IMR-90 (cell line): ENCODE measurements at regions not wholly inside any gene's neighbourhood (a gene's known extent, or its start where the extent isn't known, plus 50 kb on each side); places are given as distances from the start of the nearest gene placed in this dataset.

Experiments
- ATAC-seq: fragments of 200-7000 bp; cut with Tn5 transposase; 2 replicates; pipeline ENCODE4 v1.9.1; 2020; ENCODE audit warnings: low read depth, mild to moderate bottlenecking, moderate library complexity
- BruUV-seq: library from RNA; stranded (reverse); fragments of 400-500 nt; replicated peaks from 2 replicates; lab custom pipeline; 2021; lab: Mats Ljungman, UMichigan
- CTCF ChIA-PET: fragments of 300-600 bp; formaldehyde crosslinking; extraction: SDS; loops from one replicate; lab custom pipeline; 2021; ENCODE audit warnings: antibody characterized with exemption; lab: Yijun Ruan, JAX
- POLR2A ChIA-PET: fragments of 300-600 bp; sonication (Branson Sonifier 250); formaldehyde crosslinking; loops from one replicate; lab custom pipeline; 2022; ENCODE audit warnings: antibody characterized with exemption; ENCODE audit not compliant: unreplicated experiment; lab: Charles Lee
- DNase-seq: peaks from one replicate; pipeline ENCODE4 v3.0.0; 2013
- H2AFZ ChIP-seq: replicated peaks from 2 replicates; pipeline ENCODE3; 2013; ENCODE audit warnings: low read length, mild to moderate bottlenecking; ENCODE audit not compliant: poor library complexity
- H2AK5ac ChIP-seq: 2 replicates; pipeline ENCODE4 v1.6.1; 2013; ENCODE audit warnings: low read depth, low read length, inconsistent platforms
- H2AK9ac ChIP-seq: replicated peaks from 2 replicates; pipeline ENCODE3; 2013; ENCODE audit warnings: mild to moderate bottlenecking, low read depth, low read length, moderate library complexity; ENCODE audit not compliant: poor library complexity
- H2BK120ac ChIP-seq: 2 replicates; pipeline ENCODE4 v1.6.1; 2013; ENCODE audit warnings: low read depth, low read length, inconsistent platforms
- H2BK15ac ChIP-seq: 3 replicates; pipeline ENCODE4 v1.6.1; 2013; ENCODE audit warnings: low read depth, low read length, inconsistent platforms
- H2BK20ac ChIP-seq: 2 replicates; pipeline ENCODE4 v1.6.1; 2013; ENCODE audit warnings: low read depth, mild to moderate bottlenecking, inconsistent platforms, low read length, moderate library complexity
- H2BK5ac ChIP-seq: 2 replicates; pipeline ENCODE4 v1.6.1; 2013; ENCODE audit warnings: mild to moderate bottlenecking, low read depth, low read length, inconsistent platforms; ENCODE audit not compliant: poor library complexity, severe bottlenecking
- H3K14ac ChIP-seq: replicated peaks from 2 replicates; pipeline ENCODE4 v1.6.1; 2013; ENCODE audit warnings: low read depth, low read length, inconsistent platforms
- H3K18ac ChIP-seq: 2 replicates; pipeline ENCODE4 v1.6.1; 2013; ENCODE audit warnings: low read depth, low read length, control low read depth
- H3K23ac ChIP-seq: 2 replicates; pipeline ENCODE4 v1.6.1; 2013; ENCODE audit warnings: low read depth, low read length, inconsistent platforms
- H3K27ac ChIP-seq: 2 replicates; pipeline ENCODE4 v1.5.1; 2013; ENCODE audit warnings: mild to moderate bottlenecking, control low read depth, low read length; ENCODE audit not compliant: insufficient read depth
- H3K27me3 ChIP-seq: 2 replicates; pipeline ENCODE4 v1.6.1; 2013; ENCODE audit warnings: low read length; ENCODE audit not compliant: control insufficient read depth, insufficient read depth
- H3K36me3 ChIP-seq: 2 replicates; pipeline ENCODE4 v1.6.1; 2013; ENCODE audit warnings: low read length, mixed read lengths; ENCODE audit not compliant: control insufficient read depth, insufficient read depth
- H3K4ac ChIP-seq: 2 replicates; pipeline ENCODE4 v1.6.1; 2013; ENCODE audit warnings: low read depth, low read length, inconsistent platforms
- H3K4me1 ChIP-seq: 2 replicates; pipeline ENCODE4 v1.6.1; 2013; ENCODE audit warnings: low read length, mixed read lengths; ENCODE audit not compliant: control insufficient read depth, insufficient read depth
- H3K4me2 ChIP-seq: 2 replicates; pipeline ENCODE4 v1.6.1; 2013; ENCODE audit warnings: low read depth, mild to moderate bottlenecking, control low read depth, low read length, moderate library complexity
- H3K4me3 ChIP-seq: 2 replicates; pipeline ENCODE4 v1.5.1; 2013; ENCODE audit warnings: low read depth, mild to moderate bottlenecking, control low read depth, low read length, moderate library complexity; ENCODE audit not compliant: insufficient read depth
- H3K56ac ChIP-seq: 2 replicates; pipeline ENCODE4 v1.6.1; 2013; ENCODE audit warnings: low read length, inconsistent platforms; ENCODE audit not compliant: insufficient read depth; ENCODE audit errors: extremely low read depth
- H3K79me1 ChIP-seq, 2 experiments: 2 replicates each; pipeline ENCODE4 v1.6.1; 2013; ENCODE audit warnings: low read length in 2 of 2, inconsistent platforms in 1 of 2, low read depth in 1 of 2
- H3K9ac ChIP-seq: 2 replicates; pipeline ENCODE4 v1.6.1; 2013; ENCODE audit warnings: low read depth, low read length, control low read depth
- H3K9me1 ChIP-seq: 2 replicates; pipeline ENCODE4 v1.6.1; 2013; ENCODE audit warnings: low read length, inconsistent platforms; ENCODE audit not compliant: insufficient read depth
- H3K9me3 ChIP-seq: 2 replicates; pipeline ENCODE4 v1.6.1; 2013; ENCODE audit warnings: low read length; ENCODE audit not compliant: control insufficient read depth, insufficient read depth
- H4K20me1 ChIP-seq: 2 replicates; pipeline ENCODE4 v1.6.1; 2013; ENCODE audit warnings: low read length, inconsistent platforms; ENCODE audit not compliant: insufficient read depth
- H4K5ac ChIP-seq: 2 replicates; pipeline ENCODE4 v1.6.1; 2013; ENCODE audit warnings: mild to moderate bottlenecking, low read depth, low read length, control low read depth
- H4K8ac ChIP-seq, 2 experiments: 2 replicates each; pipeline ENCODE4 v1.6.1; 2013; ENCODE audit warnings: low read depth in 2 of 2, low read length in 2 of 2, control low read depth in 1 of 2, inconsistent platforms in 1 of 2
- H4K91ac ChIP-seq: 2 replicates; pipeline ENCODE4 v1.6.1; 2013; ENCODE audit warnings: low read depth, low read length, inconsistent platforms; ENCODE audit not compliant: insufficient read depth
- CEBPB ChIP-seq: IDR thresholded peaks from 2 replicates; pipeline ENCODE4 v1.6.1; 2012; ENCODE audit warnings: low read depth, low read length, improper control_type of control experiment
- FOS ChIP-seq: fragments of 150-350 bp; IDR thresholded peaks from 2 replicates; pipeline ENCODE4 v1.6.1; 2016; ENCODE audit warnings: low read depth, low read length
- NFE2L2 ChIP-seq: fragments of 150-350 bp; IDR thresholded peaks from 2 replicates; pipeline ENCODE4 v1.6.1; 2016; ENCODE audit warnings: low read depth, mild to moderate bottlenecking, low read length
- POLR2A ChIP-seq: IDR thresholded peaks from 2 replicates; pipeline ENCODE4 v1.6.1; 2012; ENCODE audit warnings: mild to moderate bottlenecking, low read depth, low read length
- RCOR1 ChIP-seq: IDR thresholded peaks from 2 replicates; pipeline ENCODE4 v1.6.1; 2012; ENCODE audit warnings: mild to moderate bottlenecking, low read length, improper control_type of control experiment; ENCODE audit not compliant: insufficient replicate concordance
- RFX5 ChIP-seq: IDR thresholded peaks from 2 replicates; pipeline ENCODE4 v1.8.0; 2012; ENCODE audit warnings: low read depth, mild to moderate bottlenecking, low read length, moderate library complexity
- SMC3 ChIP-seq: fragments of 150-350 bp; IDR thresholded peaks from 2 replicates; pipeline ENCODE4 v1.6.1; 2016; ENCODE audit warnings: low read depth, mild to moderate bottlenecking, antibody characterized with exemption, low read length, moderate library complexity
- WGBS, 2 experiments: methylation state at CpG; one replicate each; pipeline versions ENCODE4 v1.1.5 to v1.1.7; 2013; ENCODE audit warnings: missing lambda C conversion rate in 2 of 2; ENCODE audit not compliant: insufficient read length in 1 of 2; ENCODE audit errors: extremely low coverage in 2 of 2; 5-methylcytosine and 5-hydroxymethylcytosine counted together
- dilution Hi-C: fragments of 300-500 bp; cut with HindIII; formaldehyde crosslinking; loops from one replicate; pipeline ENCODE4 v1.14.3; 2018; ENCODE audit warnings: low sequenced_read_pairs; ENCODE audit not compliant: unreplicated experiment
- in situ Hi-C: fragments of 300-500 bp; cut with MboI; formaldehyde crosslinking; loops from 3 replicates; pipeline ENCODE4 v1.14.3; 2019; ENCODE audit warnings: low sequenced_read_pairs, inconsistent platforms, mixed read lengths
- intact Hi-C: fragments of 100-400 bp; cut with micrococcal nuclease; formaldehyde crosslinking; loops from 2 replicates; pipeline ENCODE4 v1.10.0; 2022

DNA sequence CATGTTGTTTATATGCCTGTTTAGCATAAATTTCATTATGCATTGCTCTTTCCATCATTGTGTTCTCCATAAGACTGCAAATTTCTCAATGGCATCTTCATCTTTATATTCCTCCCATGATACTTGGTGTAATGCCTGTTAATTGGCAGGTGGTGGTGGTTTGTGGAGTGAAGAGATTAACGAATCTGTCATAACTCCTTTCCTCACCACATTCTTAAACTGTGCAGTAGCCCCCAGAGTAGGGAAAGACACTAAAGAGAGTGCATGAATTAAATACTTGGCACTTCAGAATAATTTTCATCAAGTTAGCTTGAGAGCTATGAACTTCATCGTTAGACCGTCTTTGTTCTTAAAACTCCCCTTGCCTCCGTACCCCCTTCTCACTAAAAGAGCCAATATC is 329.7 kb downstream of the HS3ST3B1 start:
- ATAC-seq (no peak), DNase-seq (no peak)
- Histone ChIP-seq H3K14ac (no peak overlapping the region), H3K9me1 (no peaks in the 10 kb centered on the region), H3K27me3 (no peaks in the 10 kb centered on the region; the same call in none of the 2 replicates), H3K36me3 (no peaks in the 10 kb centered on the region), H3K23ac (no peak overlapping the region), H2BK15ac (no peak overlapping the region), H2BK5ac (no peak overlapping the region), H2AK9ac (no peak overlapping the region), H4K8ac (no peak overlapping the region), H3K27ac (no peak overlapping the region), H2AK5ac (no peak overlapping the region), H4K20me1 (no peaks in the 10 kb centered on the region), H3K4ac (no peak overlapping the region), H4K5ac (no peak overlapping the region), H3K9me3 (no peaks in the 10 kb centered on the region), H2AFZ (no peak overlapping the region), H3K18ac (no peak overlapping the region), H4K91ac (no peak overlapping the region), H3K79me1 (no peaks in the 10 kb centered on the region), H2BK120ac (no peak overlapping the region), H2BK20ac (no peak overlapping the region), H3K4me3 (no peak overlapping the region), H3K4me2 (no peak overlapping the region), H3K4me1 (no peaks in the 10 kb centered on the region), H3K9ac (no peak overlapping the region), H3K56ac (no peak overlapping the region)
- TF ChIP-seq POLR2A (no peak), RCOR1 (no peak), CEBPB (no peak), FOS (no peak), NFE2L2 (no peak), RFX5 (no peak), SMC3 (no peak)
- in situ Hi-C loops = no loop called here
- intact Hi-C loops = no loop called here
- WGBS, 2 experiments = no CpG with 5 or more reads among the region's 4 CpGs
- CTCF ChIA-PET = interaction anchor here (1.0 kb wide), 1 partner anchor 25 kb away, joined by 3 read pairs; no protein-coding TSS in a partner anchor
- BruUV-seq = no TSS peak
- POLR2A ChIA-PET = no interaction called here
- dilution Hi-C loops = no loop called here
